ENCODE measurements at regions not wholly inside any gene's neighbourhood (a gene's known extent, or its start where the extent isn't known, plus 50 kb on each side); places are given as distances from the start of the nearest gene placed in this dataset.

- Histone ChIP-seq H3K4me3 (ENCODE audit: low read depth, low read length, poor library complexity, severe bottlenecking) (no peak overlapping the region), H3K9ac (ENCODE audit: low read length) (no peak overlapping the region), H4K20me1 (ENCODE audit: insufficient read depth, low read length) (no peaks in the 10 kb centered on the region), H3K9me2 (ENCODE audit: low read depth, low read length) (no peaks in the 10 kb centered on the region), H2AFZ (ENCODE audit: low read length) (no peak overlapping the region), H3K4me1 (ENCODE audit: insufficient read depth, low read length, severe bottlenecking) (no peaks in the 10 kb centered on the region), H3K4me2 (ENCODE audit: low read length) (no peak overlapping the region), H3K9me3 (ENCODE audit: low read length) (no peaks in the 10 kb centered on the region), H3K79me2 (ENCODE audit: insufficient read depth, low read length) (no peaks in the 10 kb centered on the region), H3K36me3 (ENCODE audit: insufficient read depth, low read length) (no peaks in the 10 kb centered on the region), H3F3A (ENCODE audit: insufficient read depth, low read length) (no peaks in the 10 kb centered on the region), H3K27me3 (ENCODE audit: insufficient read depth, low read length) (no peaks in the 10 kb centered on the region), H3K27ac (ENCODE audit: low read depth, low read length, poor library complexity, severe bottlenecking) (no peak overlapping the region)
- TF ChIP-seq EZH2 (IDR thresholded peaks at IDR 0.05; ENCODE audit: borderline replicate concordance, low read length): no peak
Measured at GRCh38 chr11:134577751-134578395, 165.8 kb upstream of the B3GAT1 start.

GRCh38 chr11:134576721-134577171 lies 164.7 kb upstream of the B3GAT1 start:
- Histone ChIP-seq H3K4me2 (ENCODE audit: low read length) (no peak overlapping the region), H3K79me2 (ENCODE audit: insufficient read depth, low read length) (no peaks in the 10 kb centered on the region), H3K9me3 (ENCODE audit: low read length) (no peaks in the 10 kb centered on the region), H2AFZ (ENCODE audit: low read length) (no peak overlapping the region), H3K4me1 (ENCODE audit: insufficient read depth, low read length, severe bottlenecking) (no peaks in the 10 kb centered on the region), H3K9ac (ENCODE audit: low read length) (no peak overlapping the region), H3K36me3 (ENCODE audit: insufficient read depth, low read length) (no peaks in the 10 kb centered on the region), H3F3A (ENCODE audit: insufficient read depth, low read length) (no peaks in the 10 kb centered on the region), H3K27ac (ENCODE audit: low read depth, low read length, poor library complexity, severe bottlenecking) (no peak overlapping the region), H3K4me3 (ENCODE audit: low read depth, low read length, poor library complexity, severe bottlenecking) (no peak overlapping the region), H3K27me3 (ENCODE audit: insufficient read depth, low read length) (no peaks in the 10 kb centered on the region), H4K20me1 (ENCODE audit: insufficient read depth, low read length) (no peaks in the 10 kb centered on the region), H3K9me2 (ENCODE audit: low read depth, low read length) (no peaks in the 10 kb centered on the region)
- TF ChIP-seq EZH2 (IDR thresholded peaks at IDR 0.05; ENCODE audit: borderline replicate concordance, low read length) (no peak), CTCF (IDR thresholded peaks at IDR 0.05; ENCODE audit: low read length) (no peak)

- Histone ChIP-seq H3F3A (ENCODE audit: insufficient read depth, low read length) (no peaks in the 10 kb centered on the region), H3K4me1 (ENCODE audit: insufficient read depth, low read length, severe bottlenecking) (no peaks in the 10 kb centered on the region), H3K79me2 (ENCODE audit: insufficient read depth, low read length) (no peaks in the 10 kb centered on the region), H3K9ac (ENCODE audit: low read length) (no peak overlapping the region), H3K27me3 (ENCODE audit: insufficient read depth, low read length) (no peaks in the 10 kb centered on the region), H4K20me1 (ENCODE audit: insufficient read depth, low read length) (no peaks in the 10 kb centered on the region), H3K27ac (ENCODE audit: low read depth, low read length, poor library complexity, severe bottlenecking) (no peak overlapping the region), H2AFZ (ENCODE audit: low read length) (no peak overlapping the region), H3K9me2 (ENCODE audit: low read depth, low read length) (no peaks in the 10 kb centered on the region), H3K9me3 (ENCODE audit: low read length) (no peaks in the 10 kb centered on the region), H3K36me3 (ENCODE audit: insufficient read depth, low read length) (no peaks in the 10 kb centered on the region), H3K4me3 (ENCODE audit: low read depth, low read length, poor library complexity, severe bottlenecking) (no peak overlapping the region), H3K4me2 (ENCODE audit: low read length) (no peak overlapping the region)
- TF ChIP-seq CTCF (IDR thresholded peaks at IDR 0.05; ENCODE audit: low read length): no peak
- TF ChIP-seq EZH2 (IDR thresholded peaks at IDR 0.05; ENCODE audit: borderline replicate concordance, low read length): no peak
Measured at GRCh38 chr11:134576286-134576685, 164.2 kb upstream of the B3GAT1 start.

All from OCI-LY1 (cell line).